ENCODE measurements at regions not wholly inside any gene's neighbourhood (a gene's known extent, or its start where the extent isn't known, plus 50 kb on each side); places are given as distances from the start of the nearest gene placed in this dataset.

DNA sequence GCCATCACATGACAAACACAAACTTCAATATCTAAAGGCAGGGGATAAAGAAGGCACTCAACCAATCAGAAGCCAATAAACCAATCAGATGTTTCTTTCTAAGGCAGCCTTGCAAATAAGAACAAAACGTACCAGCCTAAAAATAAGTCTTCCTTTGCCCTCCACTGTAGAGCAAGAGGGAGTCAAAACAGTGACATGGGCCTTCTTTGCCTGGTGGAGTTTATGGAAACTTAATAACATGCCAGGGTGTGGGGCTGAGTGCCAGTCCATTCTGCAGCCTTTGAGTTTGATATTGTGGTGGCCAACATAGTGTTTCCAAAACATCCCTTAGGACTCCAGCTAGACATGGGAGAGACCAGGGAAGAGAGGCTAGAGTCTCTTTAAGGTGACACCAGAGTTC, 126.1 kb upstream of the NECTIN1 start:
- no peak for DNase-seq
- no peak overlapping the region for H3K4me3 ChIP-seq
- no peaks in the 10 kb centered on the region for H3K36me3 ChIP-seq
- H3K27ac ChIP-seq = no peak overlapping the region
- no peaks in the 10 kb centered on the region for H3K9me3 ChIP-seq
- peaks cover 0 to 12% (median 0%) of the 10 kb centered on the region in 4 donors for H3K4me1 ChIP-seq
- H3K27me3 ChIP-seq = no peaks in the 10 kb centered on the region
- no peak for TF ChIP-seq POLR2A (IDR thresholded peaks at IDR 0.05)
- TF ChIP-seq, protein P1, sequence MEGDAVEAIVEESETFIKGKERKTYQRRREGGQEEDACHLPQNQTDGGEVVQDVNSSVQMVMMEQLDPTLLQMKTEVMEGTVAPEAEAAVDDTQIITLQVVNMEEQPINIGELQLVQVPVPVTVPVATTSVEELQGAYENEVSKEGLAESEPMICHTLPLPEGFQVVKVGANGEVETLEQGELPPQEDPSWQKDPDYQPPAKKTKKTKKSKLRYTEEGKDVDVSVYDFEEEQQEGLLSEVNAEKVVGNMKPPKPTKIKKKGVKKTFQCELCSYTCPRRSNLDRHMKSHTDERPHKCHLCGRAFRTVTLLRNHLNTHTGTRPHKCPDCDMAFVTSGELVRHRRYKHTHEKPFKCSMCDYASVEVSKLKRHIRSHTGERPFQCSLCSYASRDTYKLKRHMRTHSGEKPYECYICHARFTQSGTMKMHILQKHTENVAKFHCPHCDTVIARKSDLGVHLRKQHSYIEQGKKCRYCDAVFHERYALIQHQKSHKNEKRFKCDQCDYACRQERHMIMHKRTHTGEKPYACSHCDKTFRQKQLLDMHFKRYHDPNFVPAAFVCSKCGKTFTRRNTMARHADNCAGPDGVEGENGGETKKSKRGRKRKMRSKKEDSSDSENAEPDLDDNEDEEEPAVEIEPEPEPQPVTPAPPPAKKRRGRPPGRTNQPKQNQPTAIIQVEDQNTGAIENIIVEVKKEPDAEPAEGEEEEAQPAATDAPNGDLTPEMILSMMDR (IDR thresholded peaks at IDR 0.05) = no peak

DNA sequence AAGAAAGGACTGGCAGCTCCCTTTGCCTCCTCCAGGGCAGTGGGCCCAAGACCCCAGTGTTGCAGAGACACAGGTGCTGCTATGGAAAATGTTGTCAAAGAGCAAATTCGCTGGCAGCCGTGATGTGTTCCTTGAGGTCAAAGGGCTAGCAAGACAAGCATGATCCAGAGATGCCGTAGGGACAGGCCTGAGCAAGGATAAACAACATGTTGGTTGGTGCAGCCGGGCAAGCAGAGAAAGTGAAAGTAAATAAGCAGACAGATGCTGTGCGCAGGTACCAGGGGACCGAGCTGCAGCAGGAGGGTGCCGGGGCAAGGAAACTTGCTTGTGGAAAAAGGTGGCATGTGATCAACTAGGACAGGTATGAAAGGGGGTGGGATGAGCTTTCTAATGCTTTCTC, 125.5 kb upstream of the NECTIN1 start:
- no peak overlapping the region for H3K4me3 ChIP-seq
- no peaks in the 10 kb centered on the region for H3K36me3 ChIP-seq
- H3K4me1 ChIP-seq = peaks cover 0 to 12% (median 0%) of the 10 kb centered on the region in 4 donors
- H3K27me3 ChIP-seq = no peaks in the 10 kb centered on the region
- no peak overlapping the region for H3K27ac ChIP-seq
- peak in 2 of 3 donors; percentile 56 to 59 for DNase-seq
- TF ChIP-seq POLR2A (IDR thresholded peaks at IDR 0.05) = no peak
- TF ChIP-seq, protein P1 (IDR thresholded peaks at IDR 0.05) = no peak
- no peaks in the 10 kb centered on the region for H3K9me3 ChIP-seq

GRCh38 chr11:119853581-119854360, 124.8 kb upstream of the NECTIN1 start:
- no peak overlapping the region for H3K4me3 ChIP-seq
- TF ChIP-seq POLR2A (IDR thresholded peaks at IDR 0.05) = no peak
- TF ChIP-seq, protein P1 (IDR thresholded peaks at IDR 0.05) = no peak
- H3K4me1 ChIP-seq = peaks cover 0 to 12% (median 0%) of the 10 kb centered on the region in 4 donors
- no peak overlapping the region for H3K27ac ChIP-seq
- H3K9me3 ChIP-seq = no peaks in the 10 kb centered on the region
- H3K27me3 ChIP-seq = no peaks in the 10 kb centered on the region
- H3K36me3 ChIP-seq = no peaks in the 10 kb centered on the region
- DNase-seq = no peak

DNA sequence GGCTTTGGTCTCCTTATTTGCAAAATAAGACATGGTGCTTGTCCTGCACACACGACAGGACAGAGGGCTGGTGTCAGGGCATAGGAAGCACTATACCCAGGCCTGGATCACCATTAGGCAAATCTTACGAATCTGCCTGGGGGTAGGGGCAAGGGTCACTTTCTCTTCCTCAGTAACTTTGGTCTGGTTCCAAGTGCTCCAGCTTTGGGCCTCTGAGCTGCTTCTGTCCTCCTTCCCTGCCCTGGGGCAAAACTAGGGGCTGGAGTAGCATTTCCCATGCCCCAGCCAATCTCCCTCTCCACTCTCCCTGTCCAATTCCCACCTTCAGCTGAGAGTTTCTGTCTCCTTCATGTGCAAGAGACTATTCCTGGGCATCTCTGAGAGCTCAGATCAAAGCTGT, 123.7 kb upstream of the NECTIN1 start:
- TF ChIP-seq, protein P1 (IDR thresholded peaks at IDR 0.05) = no peak
- no peak for TF ChIP-seq POLR2A (IDR thresholded peaks at IDR 0.05)
- Histone ChIP-seq H3K4me1 (peaks cover 0 to 12% (median 0%) of the 10 kb centered on the region in 4 donors), H3K36me3 (no peaks in the 10 kb centered on the region), H3K9me3 (no peaks in the 10 kb centered on the region), H3K4me3 (no peak overlapping the region), H3K27ac (no peak overlapping the region), H3K27me3 (no peaks in the 10 kb centered on the region)
- DNase-seq = no peak

- Histone ChIP-seq H3K27ac (no peak overlapping the region), H3K9me3 (peaks cover 0 to 12% (median 0%) of the 10 kb centered on the region in 4 donors), H3K36me3 (no peaks in the 10 kb centered on the region), H3K27me3 (no peaks in the 10 kb centered on the region), H3K4me1 (peaks cover 0 to 12% (median 0%) of the 10 kb centered on the region in 4 donors), H3K4me3 (no peak overlapping the region)
- TF ChIP-seq, protein P1 (IDR thresholded peaks at IDR 0.05) = no peak
- DNase-seq = no peak
Observed at GRCh38 chr11:119850822-119851409, 121.9 kb upstream of the NECTIN1 start.

Measured in Peyer's patch (tissue), 4 donors.